PC-9 (cell line): ENCODE measurements at regions not wholly inside any gene's neighbourhood (a gene's known extent, or its start where the extent isn't known, plus 50 kb on each side); places are given as distances from the start of the nearest gene placed in this dataset.
"Not testable (repeated sequence)": the region's sequence is repeated elsewhere in the genome, so short reads cannot be mapped to it uniquely, and the experiment has no call there.

Experiments used
- CTCF ChIP-seq: fragments of 200-600 bp; sonication (generic); conservative IDR thresholded peaks from 2 replicates; pipeline ENCODE4 v1.6.1; 2017; ENCODE audit warnings: mixed run types, antibody characterized with exemption, mild to moderate bottlenecking, moderate library complexity
- EZH2 ChIP-seq: fragments of 200-600 bp; sonication (generic); IDR thresholded peaks from 2 replicates; pipeline ENCODE4 v1.8.0; 2017; ENCODE audit warnings: antibody characterized with exemption, low read depth

DNA sequence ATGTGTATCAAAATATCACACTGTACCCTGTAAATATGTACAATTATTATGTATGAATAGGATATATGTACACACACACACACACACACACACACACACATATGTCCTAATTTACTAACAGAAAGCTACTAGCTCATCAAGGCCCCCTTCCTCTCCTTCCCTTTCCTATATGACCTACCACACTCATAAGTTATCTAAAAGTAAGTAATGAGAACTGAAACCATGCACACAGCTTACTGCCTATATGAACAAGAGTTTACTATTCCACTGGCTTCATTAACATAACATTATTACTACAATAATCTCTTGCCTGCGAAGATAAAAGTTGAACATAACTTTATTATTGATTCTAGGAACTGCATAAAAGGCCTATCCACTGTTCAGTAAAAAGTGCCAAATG is 83.8 kb downstream of the MAGED4 start:
- not testable (repeated sequence) for TF ChIP-seq CTCF, EZH2
